GM12878 (cell line): ENCODE measurements at regions not wholly inside any gene's neighbourhood (a gene's known extent, or its start where the extent isn't known, plus 50 kb on each side); places are given as distances from the start of the nearest gene placed in this dataset.

Source experiments
- ATAC-seq: fragments of 200-7000 bp; cut with Tn5 transposase; 3 replicates; pipeline ENCODE4 v1.9.1; 2020; ENCODE audit warnings: mild to moderate bottlenecking, moderate library complexity
- BruUV-seq: library from RNA; stranded (reverse); fragments of 400-500 nt; replicated peaks from 2 replicates; lab custom pipeline; 2021; lab: Mats Ljungman, UMichigan
- CTCF ChIA-PET: fragments of 300-600 bp; sonication (Branson Sonifier 250); formaldehyde crosslinking; extraction: SDS; loops from one replicate; lab custom pipeline; 2021; ENCODE audit warnings: inconsistent platforms; lab: Yijun Ruan, JAX
- POLR2A ChIA-PET: fragments of 350-600 bp; formaldehyde crosslinking; extraction: SDS; loops from one replicate; lab custom pipeline; 2021; ENCODE audit warnings: inconsistent platforms; lab: Charles Lee
- RAD21 ChIA-PET: fragments of 300-600 bp; sonication (Branson Sonifier 250); formaldehyde crosslinking; loops from one replicate; lab custom pipeline; 2023; ENCODE audit warnings: antibody characterized with exemption; ENCODE audit not compliant: unreplicated experiment; lab: Charles Lee
- SMC1A ChIA-PET: fragments of 300-600 bp; sonication (Branson Sonifier 250); formaldehyde crosslinking; loops from one replicate; lab custom pipeline; 2023; ENCODE audit not compliant: unreplicated experiment, uncharacterized antibody; lab: Charles Lee
- DNase-seq: peaks from one replicate; pipeline ENCODE4 v3.0.0-alpha.2; 2011; ENCODE audit warnings: low read depth, low spot score
- FAIRE-seq: peaks from 3 replicates; lab custom pipeline; 2011; peaks lifted over from hg19 to GRCh38; lab: Jason Lieb, UNC
- H2AFZ ChIP-seq: 2 replicates; pipeline ENCODE4 v1.6.0; 2011; ENCODE audit warnings: low read depth, low read length, control low read depth; ENCODE audit not compliant: control insufficient read depth
- H3K27ac ChIP-seq: 2 replicates; pipeline ENCODE4 v1.5.1; 2011; ENCODE audit warnings: control low read depth; ENCODE audit not compliant: control insufficient read depth, insufficient read depth
- H3K27me3 ChIP-seq, 2 experiments: replicated peaks in 1 of 2; 2 replicates each; pipeline versions ENCODE4 v1.6.0 to v1.6.1; 2011; ENCODE audit warnings: low read length in 1 of 2; ENCODE audit not compliant: control insufficient read depth in 2 of 2, insufficient read depth in 2 of 2
- H3K36me3 ChIP-seq, 2 experiments: 2 replicates each; pipeline ENCODE4 v1.5.1; 2011; ENCODE audit warnings: low read length in 1 of 2; ENCODE audit not compliant: control insufficient read depth in 2 of 2, insufficient read depth in 2 of 2
- H3K4me1 ChIP-seq: 2 replicates; pipeline ENCODE4 v1.6.1; 2011; ENCODE audit warnings: mild to moderate bottlenecking, low read length, moderate library complexity, mixed read lengths; ENCODE audit not compliant: control insufficient read depth, insufficient read depth
- H3K4me2 ChIP-seq: 2 replicates; pipeline ENCODE4 v1.6.0; 2011; ENCODE audit warnings: control low read depth; ENCODE audit not compliant: control insufficient read depth, insufficient read depth
- H3K4me3 ChIP-seq: fragments of 200-600 bp; sonication (generic); 2 replicates; pipeline ENCODE4 v1.5.1; 2016
- H3K79me2 ChIP-seq: 2 replicates; pipeline ENCODE4 v1.6.0; 2011; ENCODE audit warnings: low read length; ENCODE audit not compliant: control insufficient read depth, insufficient read depth
- H3K9ac ChIP-seq: 2 replicates; pipeline ENCODE4 v1.8.0; 2011; ENCODE audit warnings: low read length, control low read depth, mixed read lengths; ENCODE audit not compliant: control insufficient read depth, insufficient read depth
- H3K9me3 ChIP-seq: replicated peaks from 3 replicates; pipeline ENCODE4 v1.5.1; 2011; ENCODE audit warnings: mild to moderate bottlenecking, low read length; ENCODE audit not compliant: control insufficient read depth, insufficient read depth
- H4K20me1 ChIP-seq: 2 replicates; pipeline ENCODE4 v1.6.0; 2011; ENCODE audit not compliant: control insufficient read depth, insufficient read depth
- ATF3 ChIP-seq: IDR thresholded peaks from 2 replicates; pipeline ENCODE4 v1.6.1; 2011; ENCODE audit warnings: low read depth, mild to moderate bottlenecking, low read length, moderate library complexity, borderline replicate concordance; ENCODE audit errors: extremely low read depth
- BRCA1 ChIP-seq: IDR thresholded peaks from 2 replicates; pipeline ENCODE4 v1.6.1; 2011; ENCODE audit warnings: low read depth, low read length, improper control_type of control experiment
- CREB1 ChIP-seq: IDR thresholded peaks from 2 replicates; pipeline ENCODE4 v1.6.1; 2012; ENCODE audit warnings: low read depth, mild to moderate bottlenecking, inconsistent platforms
- ELK1 ChIP-seq: IDR thresholded peaks from 2 replicates; pipeline ENCODE4 v1.6.1; 2012; ENCODE audit warnings: low read depth, low read length, improper control_type of control experiment
- ESRRA ChIP-seq: IDR thresholded peaks from 2 replicates; pipeline ENCODE4 v1.6.1; 2012; ENCODE audit warnings: mild to moderate bottlenecking, low read length, improper control_type of control experiment
- GABPA ChIP-seq: IDR thresholded peaks from 2 replicates; pipeline ENCODE4 v1.6.1; 2014; ENCODE audit warnings: antibody characterized with exemption, low read depth, mild to moderate bottlenecking, inconsistent platforms
- KLF5 ChIP-seq: fragments of 450-650 bp; IDR thresholded peaks from 2 replicates; pipeline ENCODE4 v1.6.1; 2014; ENCODE audit warnings: mild to moderate bottlenecking; ENCODE audit not compliant: partially characterized antibody
- NR2C2 ChIP-seq: IDR thresholded peaks from 2 replicates; pipeline ENCODE4 v1.6.1; 2011; ENCODE audit warnings: borderline replicate concordance, low read depth; ENCODE audit not compliant: control insufficient read depth, insufficient read length
- POU2F2 ChIP-seq: IDR thresholded peaks from 3 replicates; pipeline ENCODE4 v1.6.1; 2011; ENCODE audit warnings: low read depth, mild to moderate bottlenecking, low read length, borderline replicate concordance
- SUPT20H ChIP-seq: IDR thresholded peaks from 2 replicates; pipeline ENCODE4 v1.6.1; 2011; ENCODE audit warnings: low read depth, mild to moderate bottlenecking, low read length, moderate library complexity, borderline replicate concordance; ENCODE audit not compliant: control insufficient read depth
- ZBED1 ChIP-seq: IDR thresholded peaks from 2 replicates; pipeline ENCODE4 v1.6.1; 2016; ENCODE audit warnings: borderline replicate concordance
- WGBS: methylation state at CpG from one replicate; pipeline ENCODE4 v1.1.6; 2016; ENCODE audit warnings: low lambda C conversion rate; ENCODE audit not compliant: insufficient replicate concordance, insufficient coverage; ENCODE audit errors: missing lambda C conversion rate; 5-methylcytosine and 5-hydroxymethylcytosine counted together
- in situ Hi-C: fragments of 300-500 bp; cut with MboI; formaldehyde crosslinking; loops from 9 replicates; pipeline ENCODE4 v1.14.3; 2018; ENCODE audit warnings: mixed read lengths
- intact Hi-C: fragments of 100-400 bp; cut with micrococcal nuclease; formaldehyde crosslinking; loops from one replicate; pipeline ENCODE4 v1.14.2; 2022; ENCODE audit not compliant: unreplicated experiment

GRCh38 chr9:135268981-135269380 lies 181.5 kb downstream of the OLFM1 start (continued):
- TF ChIP-seq ELK1 (no peak), BRCA1 (no peak), KLF5 (no peak), ATF3 (no peak), ZBED1 (no peak), SUPT20H (no peak), NR2C2 (no peak), GABPA (no peak), ESRRA (no peak)
- TF ChIP-seq, all 136 proteins: peak for 0

GRCh38 chr9:135269912-135270830 lies 182.7 kb downstream of the OLFM1 start:
- FAIRE-seq = no peak
- Histone ChIP-seq H3K4me1 (no peaks in the 10 kb centered on the region), H3K9ac (no peak overlapping the region), H3K27me3 (no peaks in the 10 kb centered on the region; a peak in 1 of 4 replicates), H3K27ac (no peak overlapping the region), H4K20me1 (no peaks in the 10 kb centered on the region), H3K4me2 (no peak overlapping the region), H2AFZ (no peak overlapping the region), H3K79me2 (no peaks in the 10 kb centered on the region), H3K36me3 (no peaks in the 10 kb centered on the region), H3K4me3 (no peak overlapping the region), H3K9me3 (no peaks in the 10 kb centered on the region)
- intact Hi-C loops (no loop called here), in situ Hi-C loops (no loop called here)
- WGBS = 47% methylated on average over 20 of the region's 20 CpGs
- ChIA-PET SMC1A (no interaction called here), RAD21 (no interaction called here), CTCF (no interaction called here), POLR2A (no interaction called here)
- ATAC-seq = no peak
- no peak for DNase-seq
- no TSS peak for BruUV-seq
- TF ChIP-seq POU2F2 (no peak), CREB1 (no peak), NR2C2 (peak; percentile 50)
